ENCODE measurements at regions not wholly inside any gene's neighbourhood (a gene's known extent, or its start where the extent isn't known, plus 50 kb on each side); places are given as distances from the start of the nearest gene placed in this dataset.
"Not testable (repeated sequence)": the region's sequence is repeated elsewhere in the genome, so short reads cannot be mapped to it uniquely, and the experiment has no call there.

DNA sequence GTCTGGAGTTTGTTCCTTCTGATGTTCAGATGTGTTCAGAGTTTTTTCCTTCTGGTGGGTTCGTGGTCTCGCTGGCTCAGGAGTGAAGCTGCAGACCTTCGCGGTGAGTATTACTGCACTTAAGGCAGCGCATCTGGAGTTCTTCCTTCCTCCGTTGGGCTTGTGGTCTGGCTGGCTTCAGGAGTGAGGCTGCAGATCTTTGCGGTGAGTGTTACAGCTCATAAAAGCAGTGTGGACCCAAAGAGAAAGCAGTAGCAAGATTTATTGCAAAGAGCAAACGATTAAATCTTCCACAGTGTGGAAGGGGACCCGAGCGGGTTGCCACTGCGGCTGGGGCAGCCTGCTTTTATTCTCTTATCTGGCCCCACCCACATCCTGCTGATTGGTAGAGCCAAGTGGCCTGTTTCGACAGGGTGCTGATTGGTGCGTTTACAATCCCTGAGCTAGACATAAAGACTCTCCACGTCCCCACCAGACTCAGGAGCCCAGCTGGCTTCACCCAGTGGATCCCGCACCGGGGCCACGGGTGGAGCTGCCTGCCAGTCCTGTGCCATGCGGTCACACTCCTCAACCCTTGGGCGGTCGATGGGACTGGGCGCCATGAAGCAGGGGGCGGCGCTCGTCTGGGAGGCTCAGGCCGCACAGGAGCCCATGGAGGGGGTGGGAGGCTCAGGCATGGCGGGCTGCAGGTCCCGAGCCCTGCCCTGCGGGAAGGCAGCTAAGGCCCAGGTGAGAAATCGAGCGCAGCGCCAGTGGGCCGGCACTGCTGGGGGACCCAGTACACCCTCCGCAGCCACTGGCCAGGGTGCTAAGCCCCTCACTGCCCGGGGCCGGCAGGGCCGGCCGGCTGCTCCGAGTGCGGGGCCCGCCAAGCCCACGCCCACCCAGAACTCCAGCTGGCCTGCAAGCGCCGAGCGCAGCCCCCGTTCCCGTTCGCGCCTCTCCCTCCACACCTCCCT is 315.3 kb upstream of the SGK1 start:
- DNase-seq, result peak; percentile 46 to 50

DNA sequence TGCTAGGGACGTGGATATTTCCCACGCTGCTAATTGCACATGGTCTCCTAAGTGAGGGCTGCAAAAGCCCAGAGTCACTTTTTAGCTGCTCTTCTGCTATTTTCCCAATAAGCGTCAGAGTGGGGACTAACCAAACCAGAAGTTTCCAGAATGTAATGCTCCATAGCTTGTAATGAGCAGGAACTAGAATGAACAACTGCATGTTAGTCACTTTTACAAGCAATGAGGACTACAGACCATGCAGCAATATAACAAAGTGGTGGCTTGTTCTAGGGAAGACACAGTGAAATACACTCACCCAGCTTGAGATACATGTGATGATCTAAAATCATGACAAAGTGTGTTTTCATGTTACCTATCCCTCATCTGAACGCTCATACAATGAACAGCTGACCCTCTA is 314.1 kb upstream of the SGK1 start:
- no peak for DNase-seq

DNA sequence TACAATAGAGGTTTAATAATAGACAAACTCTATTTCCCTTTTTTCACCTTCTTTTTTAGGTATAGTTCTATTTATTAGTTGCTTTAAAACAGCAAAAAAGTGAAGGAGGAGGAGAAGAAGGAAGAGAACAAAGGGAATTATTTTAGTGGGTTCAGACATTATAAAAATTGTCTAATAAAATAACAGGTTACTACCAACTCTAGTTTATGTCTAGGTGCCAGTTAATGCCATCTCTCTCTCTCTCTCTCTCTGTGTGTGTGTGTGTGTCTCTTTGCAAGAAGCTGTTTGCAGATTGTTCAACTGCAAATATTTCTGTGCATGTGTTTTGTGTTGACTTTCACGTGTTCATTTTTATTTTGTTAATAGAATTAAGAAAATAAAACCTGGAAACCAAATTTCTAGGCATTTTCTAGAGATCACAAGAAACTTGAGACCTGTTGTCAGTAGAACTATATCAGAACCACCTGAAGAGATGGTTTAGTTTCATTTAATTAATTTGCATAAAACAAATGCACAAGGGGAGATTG is 313.5 kb upstream of the SGK1 start:
- DNase-seq, result no peak

DNA sequence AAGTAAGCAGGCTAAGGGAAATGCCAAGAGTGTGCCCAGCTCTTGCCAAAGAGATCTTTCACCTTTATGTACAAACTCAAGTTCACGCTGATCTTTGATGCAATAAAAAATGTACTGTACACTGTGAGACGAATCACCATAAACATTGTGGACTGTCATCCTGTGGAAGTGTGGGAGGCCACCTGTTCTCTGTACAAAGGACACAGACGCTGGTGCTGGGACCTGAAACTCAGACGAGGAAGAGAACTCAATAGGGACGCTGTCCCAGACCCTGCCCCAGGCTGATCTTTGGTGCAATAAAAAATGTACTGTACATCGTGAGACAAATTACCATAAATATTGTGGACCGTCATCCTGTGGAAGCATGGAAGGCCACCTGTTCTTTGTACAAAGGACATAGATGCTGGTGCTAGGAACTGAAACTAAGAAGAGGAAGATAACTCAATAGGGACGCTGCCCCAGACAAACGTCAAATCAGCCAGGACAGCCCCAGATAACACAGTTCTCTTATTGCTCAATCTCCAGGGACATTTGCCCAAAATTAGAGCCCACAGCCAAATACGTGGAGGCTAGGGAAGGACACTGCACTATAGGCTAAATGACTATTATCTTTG is 312.7 kb upstream of the SGK1 start:
- DNase-seq, result peak in 1 of 2 donors; percentile 27

DNA sequence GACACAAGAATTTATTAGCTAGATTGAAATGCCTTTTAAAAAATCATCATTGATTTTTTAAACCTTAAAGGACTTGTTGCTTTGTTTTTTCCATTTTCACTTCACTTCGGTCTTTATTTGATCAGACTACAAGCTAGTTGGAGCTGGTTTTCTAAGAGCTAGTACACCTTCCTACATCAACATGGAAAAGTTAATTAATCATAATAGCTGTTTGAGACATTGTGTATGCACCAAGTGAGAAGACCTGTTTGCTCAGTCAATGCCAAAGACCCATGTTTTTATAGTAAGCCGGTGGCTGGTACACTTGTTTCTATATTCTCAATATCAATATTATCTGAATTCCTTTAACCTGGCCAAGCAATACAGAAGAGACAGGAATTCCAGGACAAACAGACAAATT is 310.2 kb upstream of the SGK1 start:
- DNase-seq, result no peak

DNA sequence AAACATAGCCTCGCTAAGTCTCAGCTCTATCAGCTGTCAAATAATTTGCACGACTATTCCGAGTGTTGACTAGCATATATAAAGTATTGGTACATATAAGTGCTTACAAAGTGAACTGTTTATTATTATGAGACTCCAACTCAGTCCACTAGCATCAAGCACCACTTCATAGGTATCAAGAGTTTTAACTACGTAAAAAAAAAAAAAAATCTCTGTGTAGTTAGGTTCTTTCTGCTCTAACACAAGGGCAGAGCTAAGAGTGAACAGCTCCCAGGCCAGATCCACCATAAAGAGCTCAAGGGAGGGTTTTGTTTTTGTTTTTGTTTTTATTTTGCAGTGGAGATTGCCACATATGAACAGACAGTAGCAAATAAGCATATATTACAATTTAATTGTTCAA is 309.8 kb upstream of the SGK1 start:
- no peak for DNase-seq

DNA sequence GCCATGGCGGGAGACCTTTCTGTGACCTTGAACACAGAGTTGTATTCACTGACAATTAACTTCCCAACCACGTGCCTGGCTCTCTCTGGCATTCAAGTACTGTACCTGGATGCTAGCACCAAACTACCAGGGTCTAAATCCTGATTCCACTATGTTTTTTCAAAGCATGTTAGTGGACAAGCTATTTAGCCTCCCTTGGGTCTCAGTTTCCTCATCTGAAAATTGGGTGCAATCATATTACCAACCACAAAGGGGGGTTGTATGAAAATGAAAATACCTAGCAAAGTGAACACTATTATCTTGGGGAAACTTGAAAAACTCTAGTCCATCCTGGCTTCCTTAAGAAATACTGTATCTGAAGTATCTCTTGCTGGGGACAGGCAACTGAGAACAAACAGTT is 308.7 kb upstream of the SGK1 start:
- no peak for DNase-seq

DNA sequence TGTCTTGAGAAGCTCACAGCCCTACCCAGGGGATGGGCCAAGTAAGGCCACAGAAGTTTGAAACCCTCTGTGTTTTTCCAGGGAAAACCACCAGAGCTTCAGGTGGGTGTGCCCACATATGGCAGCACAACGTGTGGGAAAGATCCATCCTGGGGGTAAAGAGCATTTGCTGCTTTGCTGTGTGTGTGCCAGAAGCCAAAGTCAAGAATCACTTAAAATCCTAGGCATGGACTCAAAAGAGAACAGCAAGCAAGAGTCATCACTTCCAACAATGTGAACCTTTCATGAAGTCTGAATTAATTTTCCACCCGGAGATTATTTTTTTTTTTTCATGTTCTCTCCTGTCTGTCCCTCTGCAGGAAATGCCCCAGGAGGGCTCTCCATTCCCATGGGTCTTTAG is 308.2 kb upstream of the SGK1 start:
- DNase-seq, result no peak

DNA sequence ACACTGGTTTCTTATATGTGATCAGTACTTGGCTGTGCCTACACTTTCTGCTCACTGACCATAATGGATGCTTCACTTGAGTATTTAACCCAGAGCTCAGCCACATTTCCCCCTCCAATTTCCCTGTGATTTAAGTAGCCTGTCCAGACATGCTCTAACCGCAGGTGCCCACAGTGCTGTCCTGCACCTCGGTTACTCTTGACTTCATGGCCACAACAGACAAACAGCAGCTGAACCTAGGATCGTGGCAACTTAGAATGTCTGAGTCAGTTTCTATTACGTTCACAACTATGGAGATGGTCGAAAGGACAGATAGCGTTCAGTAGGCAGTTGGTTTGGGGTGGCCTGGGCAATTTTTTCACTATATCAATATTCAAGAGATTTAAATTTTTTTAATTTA is 306.9 kb upstream of the SGK1 start:
- DNase-seq, result no peak

DNA sequence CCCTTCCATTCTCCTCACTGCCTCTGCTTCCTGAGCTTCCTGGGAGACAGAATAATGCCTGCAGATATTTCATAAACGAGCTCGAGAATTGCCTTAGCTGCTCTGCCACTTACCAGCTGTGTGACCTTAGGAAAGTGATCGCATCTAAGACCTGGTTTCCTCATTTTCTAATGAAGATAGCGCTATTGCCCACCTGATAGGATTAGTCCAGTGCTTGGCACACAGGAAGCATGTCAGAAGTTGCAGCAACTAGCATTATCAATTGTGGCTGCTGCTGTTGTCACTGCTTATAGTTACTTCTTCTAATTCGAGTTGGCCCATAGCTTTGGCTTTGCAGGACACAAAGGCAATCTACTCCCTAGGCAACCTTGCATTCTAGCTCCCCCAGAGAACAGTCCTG is 305.5 kb upstream of the SGK1 start:
- DNase-seq, result no peak

DNA sequence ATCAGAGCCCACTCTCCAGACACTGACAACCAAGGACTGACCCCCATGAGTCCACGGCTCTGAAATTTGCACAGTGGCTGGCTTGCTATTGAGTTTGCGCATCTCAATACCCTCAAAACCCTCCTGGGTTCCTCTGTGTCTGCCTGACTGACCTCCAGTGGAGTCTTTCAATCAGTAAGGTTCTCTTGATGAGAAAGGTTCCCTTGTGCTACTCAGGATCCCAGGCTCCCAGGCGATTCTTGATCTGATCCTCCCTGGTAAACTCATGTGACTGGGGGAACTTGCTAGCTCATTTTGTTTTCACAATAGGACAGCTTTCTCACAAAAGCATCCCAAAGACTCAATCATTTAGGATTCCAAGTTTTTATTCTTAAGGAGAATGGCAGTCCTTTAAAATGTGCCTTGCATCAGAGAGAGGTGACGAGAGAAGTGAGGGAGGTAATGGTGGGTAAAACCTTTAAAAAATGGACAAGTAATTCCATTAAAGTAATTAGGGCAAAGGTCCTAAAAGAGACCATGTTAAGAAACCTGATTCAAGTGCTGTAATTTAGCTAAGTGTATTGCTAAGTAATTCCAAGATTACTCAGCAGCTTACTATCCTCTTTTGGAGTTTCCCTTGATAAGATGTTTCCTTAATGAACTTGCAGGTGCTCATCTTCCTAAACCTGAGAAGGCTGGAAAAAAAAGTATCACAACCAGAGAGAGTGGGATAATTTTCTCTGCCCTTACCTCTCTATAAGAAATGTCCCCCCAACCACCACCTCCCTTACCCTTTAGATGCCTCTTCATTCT is 304.7 kb upstream of the SGK1 start:
- no peak for DNase-seq

DNA sequence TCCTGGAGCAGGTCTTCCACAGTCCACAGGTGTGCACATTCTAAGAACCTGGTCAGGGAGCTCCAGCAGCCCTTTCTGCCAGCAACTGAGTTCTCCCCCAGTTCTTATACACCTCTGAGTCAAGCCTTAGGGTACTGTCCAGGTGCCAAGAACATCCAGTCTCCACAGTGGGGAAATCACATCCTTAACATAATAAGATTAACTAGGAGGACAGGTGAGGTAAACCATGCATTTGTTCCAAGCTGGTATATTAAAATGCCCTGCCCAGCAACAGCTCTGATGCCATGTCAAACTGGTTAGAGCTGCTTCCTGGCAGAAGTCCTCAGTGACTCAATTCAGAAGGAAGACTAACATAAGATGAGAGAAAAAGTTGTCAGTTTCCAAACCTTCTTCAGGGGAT is 303.9 kb upstream of the SGK1 start:
- DNase-seq, result no peak

DNA sequence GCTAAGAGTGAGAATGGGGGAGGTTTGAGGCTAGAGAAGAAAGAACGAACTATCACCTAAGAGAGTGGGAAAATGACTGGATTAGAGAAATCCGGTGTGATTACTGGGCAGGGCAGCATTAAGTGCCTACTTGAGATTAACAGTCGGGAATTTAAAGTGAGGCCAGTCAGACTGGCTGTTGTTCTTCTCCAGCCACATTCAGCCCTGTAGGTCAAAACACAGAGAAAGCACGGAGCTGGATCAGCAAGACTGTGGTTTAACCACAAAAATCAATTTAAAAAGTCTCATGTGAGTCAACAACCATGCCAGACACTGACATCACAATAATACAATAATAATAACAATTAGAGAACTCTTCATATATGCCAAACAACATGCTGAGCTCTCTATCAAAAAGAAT is 301.9 kb upstream of the SGK1 start:
- DNase-seq, result no peak

DNA sequence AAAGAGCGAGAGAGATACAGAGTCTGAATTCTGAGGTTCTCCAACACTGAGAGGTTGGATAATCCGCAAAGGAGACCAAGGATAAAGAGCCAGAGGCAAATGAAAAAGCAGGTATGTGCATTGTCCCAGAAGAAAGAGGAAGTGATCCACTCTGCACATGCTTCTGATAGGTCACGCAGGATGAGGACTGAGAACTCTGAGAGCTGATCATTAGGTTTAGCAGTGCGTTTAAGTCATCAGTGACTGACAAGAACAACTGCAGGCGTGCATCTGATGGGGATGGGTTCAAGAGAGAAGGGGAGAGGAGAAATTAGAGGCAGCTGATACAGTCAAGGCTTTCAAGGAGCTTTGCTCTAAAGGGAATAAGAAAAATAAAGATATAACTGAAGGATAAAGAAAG is 301.2 kb upstream of the SGK1 start:
- no peak for DNase-seq

DNA sequence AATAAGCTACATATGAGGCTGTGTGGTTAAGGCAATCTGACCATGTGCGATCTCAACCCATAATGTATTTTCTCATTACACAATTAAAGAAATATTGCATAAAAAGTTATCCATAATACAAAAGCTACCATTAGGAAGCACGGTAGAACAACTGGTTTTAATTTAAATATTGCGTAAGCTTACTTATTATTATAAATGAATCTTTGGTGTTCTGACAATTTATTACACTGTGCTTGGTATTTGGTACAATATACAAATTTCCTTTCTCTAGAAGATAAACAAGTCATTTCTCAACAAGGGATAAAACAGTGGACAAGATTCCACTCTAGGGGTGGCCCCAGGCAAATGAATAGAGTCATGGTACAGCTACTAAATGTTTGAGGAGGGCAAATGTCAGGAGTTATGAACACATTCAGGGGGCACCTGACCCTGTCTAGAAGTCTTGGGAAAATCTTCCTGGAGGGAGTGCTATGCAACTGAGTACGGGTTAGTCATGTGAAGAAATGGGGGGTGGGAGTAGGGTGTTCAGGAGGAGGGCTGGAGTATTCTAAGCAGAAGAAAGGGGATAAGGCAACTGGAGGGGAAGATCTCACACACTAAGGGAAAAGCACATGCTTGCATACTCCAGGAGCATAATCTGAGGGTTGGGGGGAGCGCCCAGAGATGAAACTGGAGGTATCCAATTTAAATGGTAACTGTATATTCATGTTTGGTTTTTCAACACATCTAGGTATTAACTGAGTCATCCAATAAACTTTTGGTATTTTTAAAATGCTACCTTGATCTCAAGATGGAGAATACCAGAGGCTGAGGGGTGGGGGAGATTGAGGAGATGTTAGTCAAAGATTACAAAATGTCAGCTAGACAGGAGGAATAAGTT is 296.9 kb upstream of the SGK1 start:
- no peak for DNase-seq

DNA sequence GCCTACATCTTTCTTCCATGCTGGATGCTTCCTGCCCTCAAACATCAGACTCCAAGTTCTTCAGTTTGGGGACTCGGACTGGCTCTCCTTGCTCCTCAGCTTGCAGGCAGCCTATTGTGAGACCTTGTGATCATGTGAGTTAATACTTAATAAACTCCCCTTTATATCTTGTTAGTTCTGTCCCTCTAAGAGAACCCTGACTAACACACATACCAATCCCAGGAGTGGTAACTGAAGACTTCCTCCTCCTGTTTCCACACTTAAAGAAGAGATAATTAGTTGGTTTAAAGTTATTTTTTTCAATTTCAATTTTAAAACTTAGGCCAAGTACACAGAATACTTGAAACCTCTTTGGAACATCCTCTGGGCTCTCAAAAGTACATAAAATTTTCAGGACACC is 294.2 kb upstream of the SGK1 start:
- DNase-seq, result not testable (repeated sequence)

DNA sequence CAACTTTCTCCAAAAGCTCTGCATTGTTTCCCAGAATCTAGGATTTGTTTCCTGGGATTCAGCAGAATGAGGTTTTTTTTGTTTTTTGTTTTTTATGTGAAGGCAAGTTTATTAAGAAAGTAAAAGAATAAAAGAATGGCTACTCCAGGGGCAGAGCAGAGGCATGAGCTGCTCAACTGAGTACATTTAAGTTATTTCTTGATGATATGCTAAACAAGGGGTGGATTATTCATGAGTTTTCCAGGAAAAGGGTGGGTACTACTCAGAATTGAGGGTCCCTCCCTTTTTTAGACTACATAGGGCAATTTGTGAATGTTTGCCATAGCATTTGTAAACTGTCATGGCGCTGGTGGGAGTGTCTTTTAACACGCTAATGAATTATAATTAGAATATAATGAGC is 292.5 kb upstream of the SGK1 start:
- no peak for DNase-seq

DNA sequence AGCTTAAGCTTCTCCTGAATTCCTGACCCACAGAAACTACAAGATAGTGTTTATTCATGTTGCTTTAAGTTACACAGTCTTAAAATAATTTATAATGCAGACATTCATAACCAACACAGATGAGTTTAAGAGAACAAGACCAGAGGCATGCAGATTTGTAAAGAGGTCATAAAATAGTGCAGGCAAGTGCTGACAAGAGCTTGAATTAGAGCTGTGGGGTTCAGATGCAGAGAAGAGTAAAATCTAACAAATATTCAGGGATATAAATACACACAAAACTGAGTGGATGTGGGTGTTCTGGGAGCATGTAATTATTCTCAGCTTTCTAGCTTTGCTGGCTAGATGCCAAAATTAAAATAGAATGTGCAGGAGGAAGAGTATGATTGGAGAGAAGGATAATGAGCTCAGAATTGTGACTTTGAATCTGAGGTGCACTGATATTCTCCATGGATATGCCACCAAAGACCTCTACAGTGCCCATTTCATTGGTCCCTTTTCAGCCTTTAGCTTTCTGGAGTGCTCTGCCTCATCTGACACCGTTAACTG is 291.9 kb upstream of the SGK1 start:
- DNase-seq, result no peak

DNA sequence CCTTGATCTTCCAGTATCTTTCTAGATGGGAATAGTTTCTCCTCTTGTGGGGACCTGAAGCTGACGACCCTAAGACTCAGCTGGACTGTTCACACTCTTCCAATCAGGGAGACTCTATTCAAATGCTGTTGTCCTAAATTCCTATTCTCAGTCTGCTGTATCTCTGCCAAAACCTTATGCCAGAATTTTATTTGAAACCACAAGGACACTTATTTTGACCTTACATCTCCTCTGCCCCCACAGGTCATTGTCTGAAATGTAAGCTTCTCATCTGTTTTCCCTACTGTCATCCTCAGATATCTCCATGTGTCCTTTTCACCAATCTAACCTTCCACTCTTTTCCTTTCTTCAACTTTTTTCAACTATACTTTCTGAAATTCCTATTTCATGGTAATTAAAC is 289.5 kb upstream of the SGK1 start:
- no peak for DNase-seq

DNA sequence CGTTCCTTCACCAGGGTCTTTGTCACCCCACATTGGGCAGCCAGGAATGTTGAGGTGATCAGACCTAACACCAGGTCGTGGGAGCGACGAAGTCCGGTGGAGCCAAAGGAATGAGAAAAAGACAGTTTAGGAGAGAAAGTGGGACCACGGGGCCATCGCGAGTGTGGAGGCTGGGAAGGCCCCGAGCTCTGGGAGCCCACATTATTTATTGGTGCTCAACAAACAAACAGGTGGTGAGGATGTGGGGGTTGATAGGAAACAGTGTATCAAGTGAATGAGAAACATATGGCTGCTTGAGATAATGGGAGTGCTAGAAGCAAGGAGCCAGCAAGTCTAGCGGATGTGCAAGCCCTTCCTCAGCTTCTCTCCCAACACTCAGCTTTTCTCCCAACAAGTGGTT is 287.1 kb upstream of the SGK1 start:
- no peak for DNase-seq

DNA sequence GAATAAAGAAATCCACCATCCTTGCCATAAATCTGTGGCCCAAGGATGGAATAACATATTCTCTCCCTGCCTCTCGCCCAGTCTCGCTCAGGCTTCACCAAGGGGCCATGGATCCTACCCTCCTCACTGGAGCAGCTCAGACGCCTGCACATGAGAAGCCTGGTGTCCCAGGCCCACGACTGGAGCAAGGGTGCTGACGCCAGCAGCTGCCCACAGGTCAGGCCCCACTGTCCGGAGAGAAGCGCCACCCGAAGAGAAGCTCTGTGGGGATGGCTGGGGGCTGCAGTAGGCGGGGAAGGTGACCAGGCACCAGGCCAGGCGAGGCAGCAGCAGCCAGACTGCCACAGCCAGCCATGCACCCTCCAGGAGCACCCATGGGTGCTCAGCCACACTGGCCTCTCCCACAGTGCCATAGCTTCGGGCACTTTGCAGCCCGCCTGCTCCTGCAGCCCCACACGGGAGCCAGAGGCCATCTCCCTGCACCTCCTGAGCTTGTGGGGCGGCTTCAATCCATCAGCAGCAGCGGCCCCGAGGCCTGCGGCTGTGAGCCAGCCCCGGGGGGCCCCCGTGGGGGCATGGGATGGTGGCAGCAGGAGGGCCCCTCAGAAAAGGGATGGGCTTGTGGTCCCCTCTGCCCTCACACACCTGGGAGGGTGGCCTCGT is 286.2 kb upstream of the SGK1 start:
- no peak for DNase-seq

DNA sequence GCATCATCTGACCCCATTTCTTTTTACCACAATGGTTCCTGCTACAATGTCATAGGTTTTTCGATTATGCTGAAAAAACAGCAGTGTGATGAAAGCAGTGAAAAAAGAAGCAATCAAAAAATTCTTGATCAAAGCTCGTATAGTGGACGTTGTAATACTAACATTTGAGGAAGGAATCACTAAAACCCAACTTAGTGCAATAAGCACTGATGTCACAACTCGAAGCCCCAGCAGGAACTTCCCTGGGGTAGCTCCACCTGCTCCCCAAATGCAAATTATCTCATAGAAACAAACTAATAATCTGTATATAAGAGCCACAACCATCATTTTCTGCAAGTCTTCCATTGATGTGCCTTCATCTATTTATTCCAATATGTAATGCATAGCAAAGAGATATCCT is 285.6 kb upstream of the SGK1 start:
- DNase-seq, result no peak
